Right lobe of liver (tissue), 4 donors: ENCODE measurements at regions not wholly inside any gene's neighbourhood (a gene's known extent, or its start where the extent isn't known, plus 50 kb on each side); places are given as distances from the start of the nearest gene placed in this dataset.

Experiments
- POLR2A ChIP-seq: fragments of 450-650 bp; IDR thresholded peaks from one replicate; pipeline ENCODE4 v1.6.1; 2017; ENCODE audit warnings: antibody characterized with exemption, mild to moderate bottlenecking
- TF ChIP-seq, protein P1 (sequence below), 4 donors: fragments of 200-600 bp in 3 of 4; fragments of 450-650 bp in 1 of 4; IDR thresholded peaks; one replicate each; pipeline versions ENCODE4 v1.5.1 to v1.8.0; 2016 to 2022; ENCODE audit warnings: antibody characterized with exemption in 4 of 4, mild to moderate bottlenecking in 2 of 4
- donor health status: DM: no; HTN: no; CAD: no.
- donor health status: DM: no; HTN: no; CAD: no.
- donor health status: DM: no; HTN: yes; CAD: no.

- TF ChIP-seq, protein P1, sequence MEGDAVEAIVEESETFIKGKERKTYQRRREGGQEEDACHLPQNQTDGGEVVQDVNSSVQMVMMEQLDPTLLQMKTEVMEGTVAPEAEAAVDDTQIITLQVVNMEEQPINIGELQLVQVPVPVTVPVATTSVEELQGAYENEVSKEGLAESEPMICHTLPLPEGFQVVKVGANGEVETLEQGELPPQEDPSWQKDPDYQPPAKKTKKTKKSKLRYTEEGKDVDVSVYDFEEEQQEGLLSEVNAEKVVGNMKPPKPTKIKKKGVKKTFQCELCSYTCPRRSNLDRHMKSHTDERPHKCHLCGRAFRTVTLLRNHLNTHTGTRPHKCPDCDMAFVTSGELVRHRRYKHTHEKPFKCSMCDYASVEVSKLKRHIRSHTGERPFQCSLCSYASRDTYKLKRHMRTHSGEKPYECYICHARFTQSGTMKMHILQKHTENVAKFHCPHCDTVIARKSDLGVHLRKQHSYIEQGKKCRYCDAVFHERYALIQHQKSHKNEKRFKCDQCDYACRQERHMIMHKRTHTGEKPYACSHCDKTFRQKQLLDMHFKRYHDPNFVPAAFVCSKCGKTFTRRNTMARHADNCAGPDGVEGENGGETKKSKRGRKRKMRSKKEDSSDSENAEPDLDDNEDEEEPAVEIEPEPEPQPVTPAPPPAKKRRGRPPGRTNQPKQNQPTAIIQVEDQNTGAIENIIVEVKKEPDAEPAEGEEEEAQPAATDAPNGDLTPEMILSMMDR (IDR thresholded peaks at IDR 0.05), result no peak
- no peak for TF ChIP-seq POLR2A
These were observed 639.3 kb downstream of the TOX3 start for GRCh38 chr16:51907680-51908079.
